HG03439 (cell line): ENCODE measurements at regions not wholly inside any gene's neighbourhood (a gene's known extent, or its start where the extent isn't known, plus 50 kb on each side); places are given as distances from the start of the nearest gene placed in this dataset.

Experiments used
- ATAC-seq: cut with Tn5 transposase; IDR thresholded peaks from one replicate; pipeline ENCODE4 v1.9.1; 2021; ENCODE audit warnings: mild to moderate bottlenecking, moderate library complexity; ENCODE audit not compliant: unreplicated experiment

DNA sequence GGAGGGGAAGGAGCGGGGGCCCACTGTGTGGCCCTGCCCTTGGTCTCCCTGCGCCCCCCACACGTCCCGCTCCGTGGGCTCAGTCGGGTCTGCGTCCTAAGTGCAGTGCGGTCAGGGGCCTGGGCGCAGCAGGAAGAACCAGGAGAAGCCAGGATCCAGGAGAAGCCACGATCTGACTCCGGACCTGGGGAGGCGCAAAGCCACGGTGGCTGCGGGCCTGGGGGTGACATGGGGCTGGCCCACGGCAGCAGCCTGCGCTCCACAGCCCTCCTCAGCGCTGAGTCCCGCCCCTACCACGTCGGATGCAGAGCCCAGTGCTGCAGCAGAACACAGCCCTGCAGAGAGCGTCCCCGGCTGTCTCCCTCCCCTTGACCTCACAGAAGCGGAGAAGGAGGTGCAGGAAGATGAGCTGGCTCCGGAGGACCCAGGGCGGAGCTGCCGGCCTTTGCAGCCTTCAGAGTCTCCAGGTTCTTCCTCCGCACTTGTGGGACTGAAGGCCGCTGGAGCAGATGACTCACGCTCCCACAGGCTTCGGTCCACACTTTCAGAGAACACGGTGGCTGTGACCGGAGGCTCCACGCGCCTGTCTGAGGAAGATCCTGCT, 589.2 kb upstream of the SALL3 start:
- ATAC-seq: no peak

DNA sequence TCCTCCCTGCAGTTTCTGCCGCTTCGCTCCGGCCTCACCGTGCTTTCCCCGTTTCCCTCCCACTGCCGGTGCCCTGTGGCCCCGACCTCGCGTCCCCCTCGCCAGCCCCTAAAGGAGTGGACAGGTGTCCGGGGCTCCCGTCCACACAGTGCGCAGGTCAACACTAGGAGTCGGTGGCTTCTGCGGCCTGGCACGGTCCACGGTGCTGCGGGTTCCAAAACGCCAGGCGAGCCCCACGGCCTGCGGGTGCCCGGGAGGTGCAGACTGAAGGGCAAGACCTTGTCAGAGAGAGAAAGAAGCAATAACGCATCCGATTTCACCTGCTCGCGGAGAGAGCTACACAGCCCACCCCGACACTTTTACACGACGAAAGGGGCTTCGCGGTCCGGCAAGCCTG, 588.7 kb upstream of the SALL3 start:
- no peak for ATAC-seq

DNA sequence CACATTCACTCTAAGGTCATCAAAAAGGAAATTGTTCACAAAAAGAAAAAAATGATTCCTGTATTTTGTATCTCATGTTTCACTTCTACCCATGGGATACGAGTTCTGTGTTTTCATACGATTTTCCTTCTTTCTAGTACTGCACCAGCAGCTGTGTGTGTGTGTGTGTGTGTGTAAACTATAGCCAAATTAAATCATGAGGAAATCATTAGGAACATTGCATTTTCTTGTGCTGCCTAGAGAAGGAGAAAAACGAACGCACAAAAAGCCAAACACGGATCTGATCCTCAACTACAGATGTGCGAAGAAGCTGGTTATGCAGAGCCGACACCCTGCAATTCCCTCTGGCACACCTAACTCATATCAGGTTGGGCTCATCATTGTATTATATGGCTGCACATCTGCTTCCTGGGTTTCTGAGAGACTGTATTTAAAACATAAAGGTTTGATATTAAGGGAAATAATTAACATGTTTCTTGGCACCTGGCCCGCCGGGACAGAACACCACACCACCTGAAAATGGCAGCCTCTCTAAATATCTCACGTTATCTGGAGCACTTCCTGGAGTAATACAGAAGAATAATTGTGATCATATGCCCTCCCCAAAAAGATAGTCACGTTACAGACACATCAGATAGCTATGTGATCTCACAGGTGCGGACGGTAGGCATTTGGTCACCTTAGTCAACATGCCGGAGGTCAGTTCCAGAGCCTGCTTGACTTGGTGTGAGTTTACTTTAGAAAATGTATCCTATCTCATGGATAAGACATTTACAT, 586.3 kb upstream of the SALL3 start:
- ATAC-seq: no peak

DNA sequence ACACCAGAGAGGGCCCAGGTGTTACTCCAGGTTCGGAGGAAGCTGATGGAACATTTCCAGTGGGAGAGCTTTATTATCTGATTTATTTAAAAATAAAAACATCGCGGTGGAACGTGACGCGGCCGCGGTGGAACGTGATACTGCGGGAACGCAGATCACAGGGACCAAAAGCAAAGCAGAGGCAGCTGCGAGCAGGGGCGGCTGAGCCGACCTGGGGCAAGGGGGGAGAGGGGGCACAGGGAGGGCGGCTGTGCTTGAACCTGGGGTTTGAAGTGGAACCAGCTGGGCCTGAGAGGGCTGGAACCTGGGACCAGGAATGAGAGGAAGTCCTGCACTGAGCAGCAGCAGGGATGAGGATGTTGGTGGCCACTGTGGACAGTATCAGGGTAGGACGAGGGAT, 583.5 kb upstream of the SALL3 start:
- ATAC-seq: no peak

DNA sequence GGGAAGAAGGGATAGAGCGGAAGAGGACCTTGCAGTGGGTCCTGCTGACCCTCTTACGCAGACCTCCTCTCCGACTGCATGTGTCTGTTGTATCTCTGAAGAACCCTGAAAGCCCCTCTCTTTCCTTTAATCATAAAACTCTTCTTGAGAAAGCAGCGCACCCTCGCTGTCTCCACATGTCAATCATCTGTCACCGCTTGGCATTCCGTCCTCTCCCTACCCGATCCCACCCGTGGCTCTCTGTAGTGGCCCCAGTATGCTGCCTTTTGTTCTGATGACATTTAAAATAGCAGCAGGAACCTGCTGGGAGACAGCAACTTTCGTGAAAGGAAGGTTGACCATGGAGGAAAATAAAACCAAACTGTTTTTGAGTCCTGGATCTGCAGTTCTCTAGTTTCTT, 582.9 kb upstream of the SALL3 start:
- no peak for ATAC-seq

DNA sequence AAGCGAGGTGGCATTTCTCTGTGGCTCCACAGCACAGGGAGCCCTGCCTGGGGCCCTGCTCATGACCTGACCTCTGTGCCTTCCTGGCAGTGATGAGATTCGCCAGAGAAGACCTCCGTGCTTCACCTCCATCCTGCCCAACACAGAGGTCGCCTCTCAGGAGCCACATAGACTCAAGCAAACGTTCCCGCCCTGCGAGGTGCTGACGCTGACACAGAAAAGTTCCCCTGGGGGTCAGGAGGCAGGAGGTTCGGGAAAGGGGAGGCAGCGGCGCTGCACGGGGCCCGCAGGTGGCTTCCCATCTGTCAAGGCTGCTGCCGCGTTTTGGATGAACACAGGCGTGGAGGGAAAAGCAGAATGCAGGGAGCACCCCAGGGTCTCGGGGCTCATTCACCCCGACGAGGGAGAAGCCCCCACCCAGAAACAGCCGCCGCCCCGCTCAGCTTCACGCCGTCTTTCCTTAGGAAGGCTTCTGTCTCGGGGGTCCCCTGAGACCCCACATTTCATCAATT, 579.6 kb upstream of the SALL3 start:
- no peak for ATAC-seq

DNA sequence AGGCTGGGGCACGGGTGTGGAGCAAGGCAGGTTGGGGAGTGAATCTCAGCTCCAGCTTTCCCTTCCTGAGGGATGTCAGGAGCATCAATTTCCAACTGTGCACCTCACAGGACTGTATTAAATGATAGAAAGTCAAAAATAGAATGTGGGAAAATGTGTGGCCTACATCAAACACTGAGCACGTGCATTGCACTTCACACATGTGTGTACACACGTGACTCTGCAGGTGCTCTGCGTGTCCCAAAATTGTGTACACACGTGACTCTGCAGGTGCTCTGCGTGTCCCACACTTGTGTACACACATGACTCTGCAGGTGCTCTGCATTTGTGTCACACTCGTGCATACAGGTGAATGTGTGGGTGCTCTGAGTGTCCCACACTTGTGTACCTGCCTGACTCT, 577.2 kb upstream of the SALL3 start:
- ATAC-seq: no peak

DNA sequence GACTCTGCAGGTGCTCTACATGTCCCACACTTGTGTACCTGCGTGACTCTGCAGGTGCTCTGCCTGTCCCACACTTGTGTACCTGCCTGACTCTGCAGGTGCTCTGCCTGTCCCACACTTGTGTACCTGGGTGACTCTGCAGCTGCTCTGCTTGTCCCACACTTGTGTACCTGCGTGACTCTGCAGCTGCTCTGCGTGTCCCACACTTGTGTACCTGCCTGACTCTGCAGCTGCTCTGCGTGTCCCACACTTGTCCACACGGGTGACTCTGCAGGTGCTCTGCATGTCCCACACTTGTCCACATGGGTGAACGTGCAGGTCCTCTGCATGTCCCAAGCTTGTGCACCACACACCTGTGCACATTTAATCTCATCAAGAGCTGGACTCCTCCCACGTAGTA, 576.7 kb upstream of the SALL3 start:
- ATAC-seq: no peak

DNA sequence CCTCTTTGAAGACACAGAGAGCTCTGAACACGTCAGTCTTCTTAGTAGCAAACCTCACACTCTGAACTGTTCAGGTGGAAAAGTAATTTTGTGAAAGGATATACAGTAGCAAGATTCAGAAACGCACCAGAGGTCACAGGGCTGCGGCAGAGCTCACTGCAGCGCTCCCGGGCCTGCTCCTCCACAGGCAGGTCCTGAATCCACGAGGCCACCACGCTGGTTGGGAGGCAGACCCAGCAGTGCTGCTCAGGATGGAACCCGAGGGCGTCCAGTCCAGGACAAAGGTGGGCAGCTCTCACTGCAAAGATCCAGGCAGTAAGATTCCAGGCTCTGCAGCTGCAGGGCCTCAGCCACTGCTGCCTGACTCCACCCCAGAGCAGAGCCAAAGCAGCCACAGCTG, 576.2 kb upstream of the SALL3 start:
- ATAC-seq: no peak

DNA sequence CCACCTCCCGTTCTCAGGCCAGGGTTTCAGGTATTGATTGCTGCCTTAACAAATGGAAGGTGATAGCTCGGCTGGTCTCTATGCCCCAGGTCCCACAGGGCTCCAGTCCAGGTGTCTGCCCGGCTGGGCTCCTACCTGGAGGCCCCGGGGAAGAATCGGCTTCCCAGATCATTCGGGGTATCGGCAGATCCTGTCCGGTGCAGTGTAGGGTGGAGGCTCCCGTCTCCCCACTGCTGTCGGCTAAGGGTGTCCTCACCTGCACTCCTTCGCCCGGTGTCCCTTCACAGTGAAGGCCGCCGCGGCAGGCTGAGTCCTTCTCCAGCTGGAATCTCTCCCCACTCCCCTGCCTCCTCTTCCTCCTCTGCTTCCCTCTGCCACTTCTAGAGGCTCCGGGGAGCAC, 573.9 kb upstream of the SALL3 start:
- no peak for ATAC-seq

DNA sequence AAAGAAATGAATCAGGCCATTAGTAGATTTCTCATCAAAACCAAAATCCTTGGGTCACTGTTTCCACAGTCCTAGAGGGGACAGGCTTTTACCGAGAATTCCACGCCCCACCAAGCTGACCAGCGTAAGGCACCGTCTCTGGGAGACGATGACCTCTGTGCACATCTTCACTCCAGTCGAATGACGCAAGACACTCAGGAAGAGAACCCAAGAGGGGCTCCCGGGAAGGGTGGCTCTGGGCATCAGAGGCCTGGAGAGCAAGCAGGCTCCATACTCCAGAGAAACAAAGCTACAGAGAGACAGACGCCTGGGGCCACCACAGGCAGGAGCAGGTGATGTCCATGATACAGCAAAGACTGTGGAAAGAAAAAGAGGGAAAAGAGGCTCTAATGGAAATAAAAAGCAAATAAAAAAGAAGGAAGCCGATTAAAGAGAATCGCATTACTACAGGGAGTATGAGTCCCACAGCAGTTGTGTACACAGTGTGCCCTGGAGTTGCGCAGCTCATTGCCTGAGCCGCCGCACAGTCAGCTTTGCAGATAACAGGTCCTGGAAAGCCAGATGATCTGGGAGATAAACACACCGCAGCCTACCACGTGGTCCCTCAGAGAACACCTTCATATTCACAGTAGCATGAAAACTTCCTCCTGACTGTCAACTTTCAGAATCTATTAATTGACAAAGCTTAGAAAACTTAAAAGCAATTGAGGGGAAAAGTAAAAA, 572.7 kb upstream of the SALL3 start:
- no peak for ATAC-seq

DNA sequence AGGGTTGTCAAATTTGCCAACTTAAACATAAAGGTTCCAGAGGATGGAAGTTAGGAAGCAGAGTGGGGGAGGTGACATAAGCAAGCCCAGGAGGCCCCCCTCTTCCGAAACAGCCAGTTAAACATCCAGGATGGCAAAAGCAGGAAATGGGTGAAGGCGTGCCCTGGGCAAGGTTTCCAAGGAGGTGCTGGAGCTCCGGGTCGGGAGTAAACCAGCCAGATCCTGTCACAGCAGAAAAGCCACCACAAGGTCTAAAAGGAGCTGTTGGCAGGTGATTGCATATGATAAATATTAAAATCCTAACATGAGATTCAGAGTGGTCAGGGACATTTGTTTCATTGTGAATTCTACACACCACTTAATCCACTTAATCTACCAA, 572.2 kb upstream of the SALL3 start:
- ATAC-seq: no peak

DNA sequence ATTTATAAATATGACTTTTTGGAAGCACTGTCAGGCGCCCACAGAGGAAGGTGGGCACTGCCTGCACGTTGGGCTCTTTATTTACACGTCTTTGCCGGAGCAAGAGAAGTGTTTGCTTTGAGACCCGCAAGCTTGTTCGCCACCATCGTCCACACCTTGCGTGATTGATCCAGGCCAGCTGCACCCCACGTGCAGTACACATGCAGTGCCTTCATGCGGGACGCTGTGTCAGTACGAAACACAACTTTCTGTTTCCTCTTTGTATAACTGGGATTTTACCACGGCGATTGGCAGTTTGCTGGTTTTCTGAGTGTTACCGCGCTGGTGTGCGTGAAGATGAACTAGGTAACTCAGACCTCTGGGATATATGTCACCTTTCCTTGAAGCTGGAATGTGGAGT, 571.0 kb upstream of the SALL3 start:
- no peak for ATAC-seq

DNA sequence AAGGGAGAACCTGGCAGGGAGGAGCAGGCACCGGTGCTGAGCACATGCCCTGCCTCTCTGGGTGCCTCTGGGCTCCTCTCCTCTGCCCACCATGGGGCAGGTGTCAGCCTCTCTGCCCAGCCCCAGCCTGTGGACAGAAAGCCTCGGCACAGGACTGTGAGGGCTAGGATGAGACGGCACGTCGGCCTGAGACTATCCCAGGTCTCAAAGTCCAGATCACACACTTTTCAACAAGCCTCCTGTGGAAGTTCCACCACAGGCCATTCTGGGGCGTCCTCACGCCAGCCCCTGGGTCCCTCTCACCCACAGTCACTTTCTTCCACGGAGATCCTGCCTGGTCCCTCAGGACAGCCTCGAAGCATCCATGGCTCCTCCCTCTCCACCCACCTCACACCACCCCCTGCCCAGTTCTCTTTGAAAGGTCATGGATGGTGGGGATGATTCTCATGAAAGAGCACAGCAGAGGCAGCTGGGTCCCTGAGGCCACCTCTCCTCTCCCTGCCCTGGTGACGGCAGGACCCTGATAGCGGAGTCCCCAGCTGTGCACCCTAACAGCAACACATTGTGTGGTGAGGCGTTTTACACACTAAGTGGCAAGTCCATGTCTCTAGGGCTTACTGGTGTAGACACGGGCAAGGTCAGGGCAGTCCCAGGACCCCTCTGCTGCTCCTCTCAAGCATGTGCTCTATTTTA, 569.4 kb upstream of the SALL3 start:
- no peak for ATAC-seq

DNA sequence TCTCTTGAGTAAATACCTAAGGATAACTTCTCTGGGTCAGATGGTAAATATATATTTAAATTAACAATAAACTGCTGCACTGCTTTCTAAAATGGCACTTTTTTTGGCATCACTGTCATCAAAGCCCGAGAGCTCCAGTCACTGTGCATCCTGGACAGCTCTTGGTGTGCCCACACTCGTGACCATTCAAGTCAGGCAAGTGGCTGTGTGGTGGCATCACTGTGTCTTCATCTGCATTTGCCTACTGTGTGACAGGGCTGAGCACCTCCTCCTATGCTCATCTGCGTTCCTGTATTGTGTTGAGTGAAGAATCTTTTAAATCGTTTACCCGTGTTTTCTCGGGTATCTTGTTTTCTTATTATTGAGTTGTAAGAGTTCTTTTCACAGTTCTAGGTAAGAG, 568.1 kb upstream of the SALL3 start:
- no peak for ATAC-seq

DNA sequence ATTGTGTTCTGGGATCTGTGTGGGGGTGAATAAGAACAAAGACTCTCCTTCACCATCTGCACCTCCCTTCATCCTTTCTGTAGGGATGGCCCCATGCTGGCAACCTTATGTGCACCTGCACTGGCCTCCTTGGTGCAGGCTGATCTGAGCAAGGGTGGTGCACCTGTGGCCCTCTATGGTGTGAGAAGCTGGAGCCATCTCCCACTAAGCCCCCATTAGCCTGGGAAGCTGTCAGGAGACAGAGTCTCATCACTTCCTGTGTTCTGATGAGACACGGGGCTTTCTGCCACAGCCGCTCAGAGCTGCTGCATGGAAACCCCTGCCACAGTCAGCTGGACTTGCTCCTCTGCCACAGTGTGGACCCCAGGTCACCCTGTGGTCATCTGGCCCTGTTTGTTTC, 565.3 kb upstream of the SALL3 start:
- ATAC-seq: no peak

DNA sequence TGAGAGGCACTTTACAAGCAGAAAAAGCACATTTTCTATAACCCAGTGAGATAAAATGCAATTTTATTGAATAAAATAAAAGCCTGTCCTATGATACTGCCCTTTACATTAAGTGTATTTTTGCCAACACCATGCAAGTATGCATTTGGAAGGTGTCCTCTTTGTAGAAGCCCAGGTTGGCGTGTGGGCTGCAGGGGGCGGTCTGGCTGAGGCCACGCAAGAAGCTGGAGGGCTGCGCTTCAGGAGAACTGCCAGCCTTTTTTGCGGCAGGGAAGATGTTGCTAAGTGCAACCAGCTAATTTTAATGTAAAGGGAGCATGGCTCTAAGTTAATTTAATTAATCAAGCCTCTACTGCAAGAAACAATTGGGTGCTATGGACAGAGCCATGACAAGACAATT, 562.8 kb upstream of the SALL3 start:
- ATAC-seq: no peak

DNA sequence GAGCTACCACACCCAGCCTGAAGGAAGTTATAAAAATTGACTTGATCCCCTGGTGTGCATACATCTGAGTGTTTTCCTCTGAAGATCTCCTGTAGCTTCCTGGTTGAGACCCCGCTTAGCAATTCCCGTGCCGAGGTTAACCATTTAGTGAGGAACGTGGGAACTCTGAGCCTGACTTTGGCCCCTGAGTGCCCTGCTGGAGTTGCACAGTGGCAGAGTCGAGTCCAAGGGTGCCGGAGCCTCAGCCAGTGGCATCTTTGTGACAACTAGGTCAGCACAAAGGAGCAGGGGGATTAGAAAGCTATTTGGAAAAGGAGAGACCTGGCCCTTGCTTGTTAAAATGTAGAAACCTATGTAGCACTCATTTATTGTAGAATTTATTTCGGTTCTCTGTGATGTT, 561.2 kb upstream of the SALL3 start:
- no peak for ATAC-seq

DNA sequence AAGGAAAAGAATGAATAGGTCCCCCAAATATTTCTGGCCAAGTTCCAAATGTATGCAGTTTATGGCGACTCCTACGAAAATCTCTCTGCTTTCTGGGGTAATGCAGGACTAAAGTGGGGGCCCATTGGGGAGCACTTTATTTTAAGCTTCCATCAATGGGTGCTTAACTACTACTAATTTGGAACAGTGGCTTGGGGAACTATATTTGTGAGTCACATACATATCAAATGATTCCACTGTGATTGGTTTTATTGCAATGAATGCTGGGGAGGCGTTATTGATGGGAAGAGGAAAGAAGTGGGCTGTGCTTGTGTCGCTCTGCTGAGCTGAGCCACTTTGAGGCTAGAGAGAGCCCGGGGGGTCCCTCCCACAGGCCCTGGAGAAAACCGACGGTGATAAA, 560.4 kb upstream of the SALL3 start:
- no peak for ATAC-seq

DNA sequence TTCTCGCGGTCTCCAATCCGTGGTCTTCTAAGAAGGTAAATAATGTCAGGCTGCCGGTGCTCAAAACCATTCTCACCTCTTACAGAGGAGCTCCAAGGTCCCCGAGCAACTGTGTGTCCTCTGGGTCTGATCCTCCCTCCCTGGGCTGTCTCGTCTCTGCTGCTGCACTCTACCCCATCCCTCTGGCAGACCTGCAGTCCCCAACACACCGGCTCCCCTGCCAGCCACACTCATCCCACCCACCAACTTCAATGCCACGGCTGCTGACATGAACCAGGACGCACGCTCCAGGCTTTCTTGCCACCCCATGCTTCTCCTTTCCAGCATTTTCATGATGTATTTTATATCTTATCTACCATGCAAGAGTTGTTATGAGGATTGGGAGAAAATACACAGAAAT, 559.5 kb upstream of the SALL3 start:
- no peak for ATAC-seq

DNA sequence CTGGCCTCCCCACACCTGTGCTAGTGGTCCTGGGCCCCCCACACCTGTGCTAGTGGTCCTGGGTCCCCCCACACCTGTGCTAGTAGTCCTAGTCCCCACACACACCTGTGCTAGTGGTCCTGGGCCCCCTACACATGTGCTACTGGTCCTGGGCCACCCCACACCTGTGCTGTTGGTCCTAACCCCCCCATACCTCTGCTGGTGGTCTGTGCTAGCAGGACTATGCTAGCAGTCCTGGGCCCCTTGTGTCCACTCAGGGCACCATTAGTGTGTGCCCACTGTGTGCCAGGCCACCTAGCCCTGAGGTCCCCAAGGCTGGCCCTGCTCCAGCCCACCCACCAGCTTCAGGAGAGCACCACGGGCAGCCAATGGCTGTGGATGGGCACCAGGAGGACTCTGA, 558.2 kb upstream of the SALL3 start:
- ATAC-seq: no peak

DNA sequence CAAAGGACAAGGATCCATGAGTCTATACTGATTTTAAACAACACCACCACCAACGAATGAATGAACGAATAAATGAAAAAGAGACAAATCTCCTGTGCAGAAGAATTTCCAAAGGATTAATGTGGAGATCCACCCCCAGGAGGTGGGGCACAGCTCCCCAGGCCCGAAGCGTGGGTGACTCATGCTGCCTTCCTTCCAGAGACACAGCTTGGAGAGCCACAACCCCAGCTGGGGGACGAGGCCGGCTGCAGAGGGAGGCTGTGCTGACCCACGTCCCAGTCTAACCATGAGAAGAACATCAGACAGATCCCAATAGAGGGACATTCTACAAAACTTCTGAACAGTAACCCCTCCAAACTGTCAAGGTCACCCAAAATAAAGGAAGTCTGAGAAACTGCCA, 557.3 kb upstream of the SALL3 start:
- no peak for ATAC-seq
